Body of pancreas (tissue), 4 donors: ENCODE measurements at regions not wholly inside any gene's neighbourhood (a gene's known extent, or its start where the extent isn't known, plus 50 kb on each side); places are given as distances from the start of the nearest gene placed in this dataset.

Experiments
- POLR2A ChIP-seq, 3 donors: fragments of 450-650 bp; IDR thresholded peaks; one replicate each; pipeline ENCODE4 v1.6.1; 2016; ENCODE audit warnings: antibody characterized with exemption in 3 of 3, mild to moderate bottlenecking in 2 of 3
- TF ChIP-seq, protein P1 (sequence below), 7 experiments: fragments of 450-650 bp in 4 of 7; fragments of 200-600 bp in 3 of 7; sonication (generic) in 3 of 7; IDR thresholded peaks; one replicate each; pipeline ENCODE4 v1.5.1; 2016 to 2019; ENCODE audit warnings: antibody characterized with exemption in 7 of 7

DNA sequence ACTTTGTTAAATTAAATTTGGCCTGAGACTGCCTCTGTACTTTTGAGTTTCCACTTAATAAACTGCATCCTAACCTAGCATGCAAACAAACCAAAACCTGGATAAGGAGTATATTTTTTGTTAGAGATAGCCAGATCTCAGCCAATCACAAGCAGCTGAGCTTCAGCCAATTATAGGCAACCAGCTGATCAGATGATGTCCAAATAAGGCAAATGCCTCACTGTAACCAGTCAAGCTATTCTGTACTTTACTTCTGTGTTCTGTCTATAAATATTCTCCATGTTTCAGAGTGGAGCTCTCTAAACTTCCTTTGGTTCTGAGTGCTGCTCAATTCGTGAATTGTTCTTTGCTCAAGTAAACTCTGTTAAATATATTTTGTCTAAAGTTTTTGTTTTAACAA lies 194.6 kb upstream of the RGS17 start:
- TF ChIP-seq, protein P1, sequence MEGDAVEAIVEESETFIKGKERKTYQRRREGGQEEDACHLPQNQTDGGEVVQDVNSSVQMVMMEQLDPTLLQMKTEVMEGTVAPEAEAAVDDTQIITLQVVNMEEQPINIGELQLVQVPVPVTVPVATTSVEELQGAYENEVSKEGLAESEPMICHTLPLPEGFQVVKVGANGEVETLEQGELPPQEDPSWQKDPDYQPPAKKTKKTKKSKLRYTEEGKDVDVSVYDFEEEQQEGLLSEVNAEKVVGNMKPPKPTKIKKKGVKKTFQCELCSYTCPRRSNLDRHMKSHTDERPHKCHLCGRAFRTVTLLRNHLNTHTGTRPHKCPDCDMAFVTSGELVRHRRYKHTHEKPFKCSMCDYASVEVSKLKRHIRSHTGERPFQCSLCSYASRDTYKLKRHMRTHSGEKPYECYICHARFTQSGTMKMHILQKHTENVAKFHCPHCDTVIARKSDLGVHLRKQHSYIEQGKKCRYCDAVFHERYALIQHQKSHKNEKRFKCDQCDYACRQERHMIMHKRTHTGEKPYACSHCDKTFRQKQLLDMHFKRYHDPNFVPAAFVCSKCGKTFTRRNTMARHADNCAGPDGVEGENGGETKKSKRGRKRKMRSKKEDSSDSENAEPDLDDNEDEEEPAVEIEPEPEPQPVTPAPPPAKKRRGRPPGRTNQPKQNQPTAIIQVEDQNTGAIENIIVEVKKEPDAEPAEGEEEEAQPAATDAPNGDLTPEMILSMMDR (IDR thresholded peaks at IDR 0.05): no peak
- TF ChIP-seq POLR2A (IDR thresholded peaks at IDR 0.05): no peak
